ENCODE measurements at regions not wholly inside any gene's neighbourhood (a gene's known extent, or its start where the extent isn't known, plus 50 kb on each side); places are given as distances from the start of the nearest gene placed in this dataset.

- no peaks in the 10 kb centered on the region for H3K36me3 ChIP-seq (ENCODE audit: insufficient read depth, low read length)
- no peaks in the 10 kb centered on the region for H3K27me3 ChIP-seq (ENCODE audit: insufficient read depth, low read length)
- H2AFZ ChIP-seq (ENCODE audit: low read length), result no peak overlapping the region
- no peak overlapping the region for H3K9ac ChIP-seq (ENCODE audit: low read length)
- no peaks in the 10 kb centered on the region for H3K9me3 ChIP-seq (ENCODE audit: low read length)
- H4K20me1 ChIP-seq (ENCODE audit: insufficient read depth, low read length), result no peaks in the 10 kb centered on the region
- H3K79me2 ChIP-seq (ENCODE audit: insufficient read depth, low read length), result no peaks in the 10 kb centered on the region
- no peak overlapping the region for H3K27ac ChIP-seq (ENCODE audit: low read depth, low read length, poor library complexity, severe bottlenecking)
- H3K4me1 ChIP-seq (ENCODE audit: insufficient read depth, low read length, severe bottlenecking), result peaks cover 65% of the 10 kb centered on the region
- TF ChIP-seq CTCF (IDR thresholded peaks at IDR 0.05; ENCODE audit: low read length), result no peak
- TF ChIP-seq EZH2 (IDR thresholded peaks at IDR 0.05; ENCODE audit: borderline replicate concordance, low read length), result no peak
- H3K4me2 ChIP-seq (ENCODE audit: low read length), result no peak overlapping the region
- H3K9me2 ChIP-seq (ENCODE audit: low read depth, low read length), result no peaks in the 10 kb centered on the region
- H3K4me3 ChIP-seq (ENCODE audit: low read depth, low read length, poor library complexity, severe bottlenecking), result no peak overlapping the region
- no peaks in the 10 kb centered on the region for H3F3A ChIP-seq (ENCODE audit: insufficient read depth, low read length)
Observed at GRCh38 chr7:52287698-52288097, 747.7 kb upstream of the POM121L12 start.

- Histone ChIP-seq H3K9me3 (ENCODE audit: low read length) (peaks cover 12% of the 10 kb centered on the region; the same call in 1 of the 2 replicates), H3K9me2 (ENCODE audit: low read depth, low read length) (no peaks in the 10 kb centered on the region), H3F3A (ENCODE audit: insufficient read depth, low read length) (no peaks in the 10 kb centered on the region), H3K27me3 (ENCODE audit: insufficient read depth, low read length) (no peaks in the 10 kb centered on the region), H2AFZ (ENCODE audit: low read length) (peak overlapping the region; percentile 96), H3K4me3 (ENCODE audit: low read depth, low read length, poor library complexity, severe bottlenecking) (no peak overlapping the region), H4K20me1 (ENCODE audit: insufficient read depth, low read length) (no peaks in the 10 kb centered on the region), H3K79me2 (ENCODE audit: insufficient read depth, low read length) (no peaks in the 10 kb centered on the region), H3K9ac (ENCODE audit: low read length) (no peak overlapping the region; the same call in 1 of the 2 replicates), H3K27ac (ENCODE audit: low read depth, low read length, poor library complexity, severe bottlenecking) (peak overlapping the region; percentile 37), H3K4me1 (ENCODE audit: insufficient read depth, low read length, severe bottlenecking) (peaks cover 56% of the 10 kb centered on the region), H3K4me2 (ENCODE audit: low read length) (no peak overlapping the region; the same call in 1 of the 2 replicates), H3K36me3 (ENCODE audit: insufficient read depth, low read length) (no peaks in the 10 kb centered on the region)
- TF ChIP-seq CTCF (IDR thresholded peaks at IDR 0.05; ENCODE audit: low read length) (no peak), EZH2 (IDR thresholded peaks at IDR 0.05; ENCODE audit: borderline replicate concordance, low read length) (no peak)
Observed at GRCh38 chr7:52285689-52286088, 749.7 kb upstream of the POM121L12 start.

GRCh38 chr7:52283335-52283734 lies 752.1 kb upstream of the POM121L12 start:
- H3K9me2 ChIP-seq (ENCODE audit: low read depth, low read length), result no peaks in the 10 kb centered on the region
- H3K4me2 ChIP-seq (ENCODE audit: low read length), result no peak overlapping the region
- no peak for TF ChIP-seq CTCF (IDR thresholded peaks at IDR 0.05; ENCODE audit: low read length)
- TF ChIP-seq EZH2 (IDR thresholded peaks at IDR 0.05; ENCODE audit: borderline replicate concordance, low read length), result no peak

More at GRCh38 chr7:52283335-52283734, 752.1 kb upstream of the POM121L12 start:
- Histone ChIP-seq H3K9ac (ENCODE audit: low read length) (no peak overlapping the region; the same call in 1 of the 2 replicates), H3K4me3 (ENCODE audit: low read depth, low read length, poor library complexity, severe bottlenecking) (no peak overlapping the region), H4K20me1 (ENCODE audit: insufficient read depth, low read length) (no peaks in the 10 kb centered on the region), H2AFZ (ENCODE audit: low read length) (0 out of 2 replicates have a peak overlapping the region, but pooled peaks have one; percentile 12), H3K27ac (ENCODE audit: low read depth, low read length, poor library complexity, severe bottlenecking) (peak overlapping the region; percentile 51), H3K36me3 (ENCODE audit: insufficient read depth, low read length) (no peaks in the 10 kb centered on the region), H3K4me1 (ENCODE audit: insufficient read depth, low read length, severe bottlenecking) (peaks cover 46% of the 10 kb centered on the region), H3K9me3 (ENCODE audit: low read length) (peaks cover 12% of the 10 kb centered on the region; the same call in 1 of the 2 replicates), H3K27me3 (ENCODE audit: insufficient read depth, low read length) (no peaks in the 10 kb centered on the region), H3K79me2 (ENCODE audit: insufficient read depth, low read length) (no peaks in the 10 kb centered on the region), H3F3A (ENCODE audit: insufficient read depth, low read length) (no peaks in the 10 kb centered on the region)

All from OCI-LY1 (cell line).